HG03135 (cell line): ENCODE measurements at regions not wholly inside any gene's neighbourhood (a gene's known extent, or its start where the extent isn't known, plus 50 kb on each side); places are given as distances from the start of the nearest gene placed in this dataset.

ENCODE experiments used
- ATAC-seq: cut with Tn5 transposase; IDR thresholded peaks from one replicate; pipeline ENCODE4 v1.9.1; 2021; ENCODE audit warnings: mild to moderate bottlenecking, moderate library complexity; ENCODE audit not compliant: unreplicated experiment

GRCh38 chr2:146278881-146279280 lies 1565.9 kb upstream of the ACVR2A start:
- ATAC-seq, result no peak

- ATAC-seq, result no peak
Observed at GRCh38 chr2:146271131-146271831, 1573.5 kb upstream of the ACVR2A start.

- no peak for ATAC-seq
Observed at GRCh38 chr2:146270618-146271017, 1574.2 kb upstream of the ACVR2A start.

GRCh38 chr2:146267093-146267492 lies 1577.7 kb upstream of the ACVR2A start:
- ATAC-seq, result no peak

- ATAC-seq, result no peak
Observed at GRCh38 chr2:146265656-146266055, 1579.2 kb upstream of the ACVR2A start.

- no peak for ATAC-seq
Observed at GRCh38 chr2:146262606-146263005, 1582.2 kb upstream of the ACVR2A start.

- ATAC-seq, result no peak
Observed at GRCh38 chr2:146260551-146260950, 1584.3 kb upstream of the ACVR2A start.

- ATAC-seq, result no peak
Observed at GRCh38 chr2:146259816-146260215, 1585.0 kb upstream of the ACVR2A start.

GRCh38 chr2:146258071-146258470 lies 1586.8 kb upstream of the ACVR2A start:
- no peak for ATAC-seq

- ATAC-seq, result no peak
Observed at GRCh38 chr2:146252119-146252518, 1592.7 kb upstream of the ACVR2A start.

GRCh38 chr2:146251328-146251727 lies 1593.5 kb upstream of the ACVR2A start:
- no peak for ATAC-seq

- no peak for ATAC-seq
Observed at GRCh38 chr2:146246736-146247523, 1597.9 kb upstream of the ACVR2A start.

GRCh38 chr2:146246002-146246735 lies 1598.7 kb upstream of the ACVR2A start:
- ATAC-seq, result no peak

- ATAC-seq, result no peak
Observed at GRCh38 chr2:146244830-146245229, 1600.0 kb upstream of the ACVR2A start.

GRCh38 chr2:146244131-146244530 lies 1600.7 kb upstream of the ACVR2A start:
- ATAC-seq, result no peak

- ATAC-seq, result no peak
Observed at GRCh38 chr2:146241023-146241422, 1603.8 kb upstream of the ACVR2A start.

- no peak for ATAC-seq
Observed at GRCh38 chr2:146240391-146240790, 1604.4 kb upstream of the ACVR2A start.

GRCh38 chr2:146239392-146240135 lies 1605.3 kb upstream of the ACVR2A start:
- ATAC-seq, result no peak

GRCh38 chr2:146238254-146238966 lies 1606.4 kb upstream of the ACVR2A start:
- no peak for ATAC-seq

GRCh38 chr2:146235158-146235557 lies 1609.7 kb upstream of the ACVR2A start:
- no peak for ATAC-seq
